Neural progenitor cell (in vitro differentiated cells): ENCODE measurements at regions not wholly inside any gene's neighbourhood (a gene's known extent, or its start where the extent isn't known, plus 50 kb on each side); places are given as distances from the start of the nearest gene placed in this dataset.

Experiments
- CTCF ChIP-seq: fragments of 200-600 bp; sonication (generic); IDR thresholded peaks from 2 replicates; pipeline ENCODE4 v1.5.1; 2017; ENCODE audit warnings: antibody characterized with exemption, mild to moderate bottlenecking
- EZH2 ChIP-seq: fragments of 200-600 bp; sonication (generic); IDR thresholded peaks from 2 replicates; pipeline ENCODE4 v1.6.1; 2017; ENCODE audit warnings: antibody characterized with exemption, mild to moderate bottlenecking, moderate library complexity
- EZH2phosphoT487 ChIP-seq: fragments of 200-600 bp; sonication (generic); IDR thresholded peaks from 2 replicates; pipeline ENCODE4 v1.6.1; 2017; ENCODE audit warnings: antibody characterized with exemption

DNA sequence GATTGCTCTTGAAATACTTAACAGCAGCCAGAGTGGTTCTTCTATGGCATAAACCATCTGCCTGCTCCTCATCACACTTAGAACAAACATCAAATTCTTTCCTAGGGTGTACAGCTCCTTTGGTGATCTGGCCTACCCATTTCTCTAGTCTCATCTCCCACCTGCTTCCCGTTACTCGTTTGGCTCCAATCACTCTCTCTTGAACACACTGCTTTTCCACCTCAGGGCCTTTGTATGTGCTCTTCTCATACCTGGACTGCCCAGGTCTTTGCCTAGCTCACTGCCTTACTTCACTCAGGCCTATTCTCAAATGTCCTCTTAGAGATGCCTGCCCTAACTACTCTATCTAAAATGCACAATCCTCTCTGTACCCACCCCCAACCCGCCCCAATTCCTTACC lies 100.5 kb downstream of the KCNRG start:
- no peak for TF ChIP-seq CTCF
- TF ChIP-seq EZH2: no peak
- no peak for TF ChIP-seq EZH2phosphoT487
